Gastrocnemius medialis (tissue), 4 donors: ENCODE measurements at regions not wholly inside any gene's neighbourhood (a gene's known extent, or its start where the extent isn't known, plus 50 kb on each side); places are given as distances from the start of the nearest gene placed in this dataset.

Experiments used
- ATAC-seq, 2 donors: fragments of 150-250 bp; one replicate each; pipeline ENCODE4 v1.9.1; 2016
- DNase-seq, 2 donors: peaks; one replicate each; pipeline ENCODE4 v3.0.0-alpha.2; 2019
- H3K27ac ChIP-seq, 4 donors: fragments of 200-600 bp; sonication (generic); 1 replicate in 1 of 4; 2 replicates in 3 of 4; pipeline ENCODE4 v1.5.1; 2016 to 2018; ENCODE audit warnings: mild to moderate bottlenecking in 2 of 4, moderate library complexity in 1 of 4
- H3K27me3 ChIP-seq, 3 donors: fragments of 200-600 bp; sonication (generic) in 2 of 3; 1 replicate in 1 of 3; 2 replicates in 2 of 3; pipeline versions ENCODE4 v1.5.1 to v1.6.0; 2016 to 2019; ENCODE audit warnings: mild to moderate bottlenecking in 1 of 3, moderate library complexity in 1 of 3
- H3K36me3 ChIP-seq, 2 donors: fragments of 200-600 bp; sonication (generic) in 1 of 2; one replicate each; pipeline ENCODE4 v1.5.1; 2017 to 2018
- H3K4me1 ChIP-seq, 2 donors: fragments of 200-600 bp; sonication (generic) in 1 of 2; one replicate each; pipeline ENCODE4 v1.5.1; 2016 to 2017; ENCODE audit warnings: mild to moderate bottlenecking in 2 of 2
- H3K4me3 ChIP-seq, 4 donors: fragments of 200-600 bp; sonication (generic) in 3 of 4; 1 replicate in 1 of 4; 2 replicates in 3 of 4; pipeline ENCODE4 v1.5.1; 2016 to 2019; ENCODE audit warnings: mild to moderate bottlenecking in 2 of 4
- H3K9me3 ChIP-seq, 3 donors: fragments of 200-600 bp; sonication (generic) in 2 of 3; 1 replicate in 1 of 3; 2 replicates in 2 of 3; pipeline ENCODE4 v1.5.1; 2016 to 2019
- POLR2A ChIP-seq, 2 donors: fragments of 450-650 bp; IDR thresholded peaks; one replicate each; pipeline ENCODE4 v1.6.1; 2017; ENCODE audit warnings: antibody characterized with exemption in 2 of 2, mild to moderate bottlenecking in 2 of 2, moderate library complexity in 2 of 2
- in situ Hi-C, 4 donors: fragments of 200-750 bp; cut with MboI; loops; one replicate each; pipeline versions ENCODE4 v1.15.0 to v1.8.0; 2017; ENCODE audit warnings: low sequenced_read_pairs in 4 of 4
- intact Hi-C: fragments of 100-400 bp; cut with DNase I; formaldehyde crosslinking; loops from one replicate; pipeline ENCODE4 v1.15.1; 2023; ENCODE audit warnings: low total_unique reads
- TF ChIP-seq, protein P1 (sequence below), 5 experiments: fragments of 450-650 bp in 3 of 5; fragments of 200-600 bp in 2 of 5; sonication (generic) in 2 of 5; IDR thresholded peaks in 4 of 5; conservative IDR thresholded peaks in 1 of 5; 1 replicate in 4 of 5; 2 replicates in 1 of 5; pipeline ENCODE4 v1.5.1; 2016 to 2019; ENCODE audit warnings: antibody characterized with exemption in 5 of 5, mild to moderate bottlenecking in 3 of 5, moderate library complexity in 3 of 5

DNA sequence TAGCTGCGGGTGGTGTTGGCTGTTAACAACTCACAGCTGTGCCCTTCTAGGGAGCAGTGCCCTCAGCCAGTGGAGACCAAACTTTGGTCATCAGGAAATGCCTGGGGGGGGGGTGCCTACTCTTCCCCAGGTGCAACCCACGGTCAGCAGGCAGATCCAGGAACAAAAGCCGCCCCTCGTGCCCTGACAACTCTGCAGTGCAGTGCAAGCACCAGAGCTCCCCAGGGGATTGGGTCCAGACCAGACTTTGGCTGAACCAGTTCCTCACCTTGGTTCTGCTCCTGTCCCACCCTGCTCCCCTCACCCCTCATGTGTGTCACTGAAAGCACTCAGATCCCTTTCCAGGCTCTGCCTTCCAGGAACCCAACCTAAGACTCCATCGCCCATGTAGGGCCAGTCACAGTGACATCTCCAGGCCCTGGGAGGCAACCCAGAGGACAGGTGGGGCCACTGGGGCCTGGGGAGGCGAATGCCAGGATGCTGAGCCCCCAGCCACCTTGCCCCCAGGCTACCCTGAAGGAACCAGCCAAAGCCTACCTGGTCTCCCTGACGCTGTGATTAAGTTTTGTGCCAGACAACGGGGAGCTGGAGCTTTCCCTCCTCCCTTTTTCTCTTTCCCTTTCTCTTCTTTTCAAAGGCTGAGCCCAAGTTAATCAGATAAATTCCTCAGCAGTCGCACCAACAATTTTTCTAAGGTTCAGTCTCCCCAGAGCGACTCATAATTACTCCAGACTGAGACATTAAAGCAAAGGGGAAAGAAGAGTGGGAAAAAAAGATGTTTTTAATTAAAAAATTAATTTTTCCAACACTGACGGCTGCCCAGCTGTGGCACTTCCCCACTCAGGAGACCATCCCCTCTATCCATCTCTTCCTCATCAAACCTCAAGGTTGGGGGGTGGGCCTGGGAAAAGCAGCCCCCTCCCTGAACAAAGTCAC is 207.5 kb upstream of the LINGO1 start:
- intact Hi-C loops, result no loop called here
- DNase-seq, result no peak
- H3K27me3 ChIP-seq, result peaks cover 0 to 3% (median 0%) of the 10 kb centered on the region in 3 donors

DNA sequence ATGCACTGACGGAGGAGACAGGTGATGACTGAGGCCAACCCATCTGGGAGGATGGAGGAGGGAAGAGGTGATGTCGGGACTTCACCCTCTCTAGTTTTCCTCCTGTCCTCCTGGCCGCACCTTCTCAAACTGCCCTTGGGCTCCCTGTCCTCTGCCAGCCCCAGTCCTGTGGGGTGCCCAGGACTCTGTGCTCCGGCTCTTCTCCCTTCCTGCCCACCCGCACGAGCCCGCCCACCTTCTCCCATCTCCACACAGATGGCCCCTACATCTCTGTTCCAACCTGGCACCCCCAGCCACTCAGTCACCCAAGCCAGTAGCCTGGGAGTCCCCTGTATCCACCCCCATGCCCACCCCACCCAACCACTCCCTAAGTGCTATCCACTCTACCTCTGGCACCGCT is 206.7 kb upstream of the LINGO1 start:
- ATAC-seq, result no peak

More for the DNA sequence above, 207.5 kb upstream of the LINGO1 start:
- Histone ChIP-seq H3K27ac (no peak overlapping the region), H3K4me3 (no peak overlapping the region), H3K4me1 (no peaks in the 10 kb centered on the region), H3K36me3 (no peaks in the 10 kb centered on the region), H3K9me3 (no peaks in the 10 kb centered on the region)
- no peak for TF ChIP-seq POLR2A (IDR thresholded peaks at IDR 0.05)
- TF ChIP-seq, protein P1, sequence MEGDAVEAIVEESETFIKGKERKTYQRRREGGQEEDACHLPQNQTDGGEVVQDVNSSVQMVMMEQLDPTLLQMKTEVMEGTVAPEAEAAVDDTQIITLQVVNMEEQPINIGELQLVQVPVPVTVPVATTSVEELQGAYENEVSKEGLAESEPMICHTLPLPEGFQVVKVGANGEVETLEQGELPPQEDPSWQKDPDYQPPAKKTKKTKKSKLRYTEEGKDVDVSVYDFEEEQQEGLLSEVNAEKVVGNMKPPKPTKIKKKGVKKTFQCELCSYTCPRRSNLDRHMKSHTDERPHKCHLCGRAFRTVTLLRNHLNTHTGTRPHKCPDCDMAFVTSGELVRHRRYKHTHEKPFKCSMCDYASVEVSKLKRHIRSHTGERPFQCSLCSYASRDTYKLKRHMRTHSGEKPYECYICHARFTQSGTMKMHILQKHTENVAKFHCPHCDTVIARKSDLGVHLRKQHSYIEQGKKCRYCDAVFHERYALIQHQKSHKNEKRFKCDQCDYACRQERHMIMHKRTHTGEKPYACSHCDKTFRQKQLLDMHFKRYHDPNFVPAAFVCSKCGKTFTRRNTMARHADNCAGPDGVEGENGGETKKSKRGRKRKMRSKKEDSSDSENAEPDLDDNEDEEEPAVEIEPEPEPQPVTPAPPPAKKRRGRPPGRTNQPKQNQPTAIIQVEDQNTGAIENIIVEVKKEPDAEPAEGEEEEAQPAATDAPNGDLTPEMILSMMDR (IDR thresholded peaks at IDR 0.05 in 4 of 5, conservative IDR thresholded peaks at IDR 0.05 in 1 of 5), result no peak
- no peak for ATAC-seq
- in situ Hi-C loops, result no loop called here

DNA sequence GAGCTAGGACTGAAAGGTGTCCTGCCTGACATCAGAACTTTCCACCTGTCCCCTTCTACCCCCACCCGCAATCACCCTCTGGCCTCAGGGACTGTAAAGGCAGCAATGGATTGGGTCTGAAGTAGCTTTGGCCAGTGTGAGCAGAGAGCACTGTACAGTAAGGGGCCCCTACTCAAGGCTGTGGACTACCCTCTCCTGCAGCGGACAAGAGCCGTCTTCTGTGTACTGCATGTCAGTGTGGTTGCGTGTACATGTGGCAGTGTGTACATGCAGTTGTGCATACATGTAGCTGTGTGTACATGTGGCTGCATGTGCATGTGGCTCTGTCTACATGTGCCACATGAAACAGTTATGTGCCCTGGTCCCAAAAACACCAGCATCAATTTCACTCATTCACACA is 205.9 kb upstream of the LINGO1 start:
- in situ Hi-C loops, result no loop called here
- intact Hi-C loops, result no loop called here
- H3K4me3 ChIP-seq, result no peak overlapping the region
- peaks cover 0 to 3% (median 3%) of the 10 kb centered on the region in 3 donors for H3K27me3 ChIP-seq
- no peak for ATAC-seq
- no peak for TF ChIP-seq POLR2A (IDR thresholded peaks at IDR 0.05)
- TF ChIP-seq, protein P1 (IDR thresholded peaks at IDR 0.05 in 4 of 5, conservative IDR thresholded peaks at IDR 0.05 in 1 of 5), result no peak
- no peaks in the 10 kb centered on the region for H3K4me1 ChIP-seq
- H3K36me3 ChIP-seq, result no peaks in the 10 kb centered on the region
- no peak for DNase-seq
- no peaks in the 10 kb centered on the region for H3K9me3 ChIP-seq
- no peak overlapping the region for H3K27ac ChIP-seq

More for the DNA sequence above, 206.7 kb upstream of the LINGO1 start:
- no peaks in the 10 kb centered on the region for H3K9me3 ChIP-seq
- in situ Hi-C loops (no loop called here), intact Hi-C loops (no loop called here)
- DNase-seq, result no peak
- TF ChIP-seq, protein P1 (IDR thresholded peaks at IDR 0.05 in 4 of 5, conservative IDR thresholded peaks at IDR 0.05 in 1 of 5), result no peak
- TF ChIP-seq POLR2A (IDR thresholded peaks at IDR 0.05), result no peak
- peaks cover 0 to 3% (median 0%) of the 10 kb centered on the region in 3 donors for H3K27me3 ChIP-seq
- no peaks in the 10 kb centered on the region for H3K36me3 ChIP-seq
- H3K4me1 ChIP-seq, result no peaks in the 10 kb centered on the region
- no peak overlapping the region for H3K27ac ChIP-seq
- no peak overlapping the region for H3K4me3 ChIP-seq

DNA sequence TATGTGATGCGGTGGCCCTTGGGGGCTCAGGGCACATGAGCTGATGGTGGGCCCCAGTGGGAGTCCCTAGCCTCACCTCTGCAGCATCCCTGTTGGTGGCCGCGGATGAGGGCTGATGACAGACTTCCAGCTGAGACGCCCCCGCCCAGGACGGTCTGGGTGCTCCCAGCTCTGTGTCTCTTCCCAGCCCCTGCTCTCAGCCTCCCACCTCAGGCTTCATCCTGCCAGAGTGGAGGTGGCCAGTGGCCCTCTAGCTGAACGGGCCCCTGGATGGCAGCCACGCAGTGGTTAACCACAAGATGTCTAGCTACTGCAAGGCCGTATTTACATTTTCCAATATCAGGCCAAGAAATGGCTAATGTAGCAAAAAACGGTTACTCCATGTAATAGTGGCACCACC is 205.3 kb upstream of the LINGO1 start:
- no peaks in the 10 kb centered on the region for H3K4me1 ChIP-seq
- DNase-seq (no peak), ATAC-seq (no peak)
- intact Hi-C loops, result no loop called here
- H3K9me3 ChIP-seq, result no peaks in the 10 kb centered on the region
- in situ Hi-C loops, result no loop called here
- H3K4me3 ChIP-seq, result no peak overlapping the region
- TF ChIP-seq, protein P1 (IDR thresholded peaks at IDR 0.05 in 4 of 5, conservative IDR thresholded peaks at IDR 0.05 in 1 of 5), result no peak
- TF ChIP-seq POLR2A (IDR thresholded peaks at IDR 0.05), result no peak
- H3K27ac ChIP-seq, result no peak overlapping the region
- H3K27me3 ChIP-seq, result peaks cover 0 to 3% (median 3%) of the 10 kb centered on the region in 3 donors
- no peaks in the 10 kb centered on the region for H3K36me3 ChIP-seq
